PC-9 (cell line): ENCODE measurements at regions not wholly inside any gene's neighbourhood (a gene's known extent, or its start where the extent isn't known, plus 50 kb on each side); places are given as distances from the start of the nearest gene placed in this dataset.

ENCODE experiments used
- EZH2 ChIP-seq: fragments of 200-600 bp; sonication (generic); IDR thresholded peaks from 2 replicates; pipeline ENCODE4 v1.8.0; 2017; ENCODE audit warnings: antibody characterized with exemption, low read depth
- TF ChIP-seq, protein P1 (sequence below): fragments of 200-600 bp; sonication (generic); conservative IDR thresholded peaks from 2 replicates; pipeline ENCODE4 v1.6.1; 2017; ENCODE audit warnings: mixed run types, antibody characterized with exemption, mild to moderate bottlenecking, moderate library complexity

- no peak for TF ChIP-seq EZH2
- TF ChIP-seq, protein P1, sequence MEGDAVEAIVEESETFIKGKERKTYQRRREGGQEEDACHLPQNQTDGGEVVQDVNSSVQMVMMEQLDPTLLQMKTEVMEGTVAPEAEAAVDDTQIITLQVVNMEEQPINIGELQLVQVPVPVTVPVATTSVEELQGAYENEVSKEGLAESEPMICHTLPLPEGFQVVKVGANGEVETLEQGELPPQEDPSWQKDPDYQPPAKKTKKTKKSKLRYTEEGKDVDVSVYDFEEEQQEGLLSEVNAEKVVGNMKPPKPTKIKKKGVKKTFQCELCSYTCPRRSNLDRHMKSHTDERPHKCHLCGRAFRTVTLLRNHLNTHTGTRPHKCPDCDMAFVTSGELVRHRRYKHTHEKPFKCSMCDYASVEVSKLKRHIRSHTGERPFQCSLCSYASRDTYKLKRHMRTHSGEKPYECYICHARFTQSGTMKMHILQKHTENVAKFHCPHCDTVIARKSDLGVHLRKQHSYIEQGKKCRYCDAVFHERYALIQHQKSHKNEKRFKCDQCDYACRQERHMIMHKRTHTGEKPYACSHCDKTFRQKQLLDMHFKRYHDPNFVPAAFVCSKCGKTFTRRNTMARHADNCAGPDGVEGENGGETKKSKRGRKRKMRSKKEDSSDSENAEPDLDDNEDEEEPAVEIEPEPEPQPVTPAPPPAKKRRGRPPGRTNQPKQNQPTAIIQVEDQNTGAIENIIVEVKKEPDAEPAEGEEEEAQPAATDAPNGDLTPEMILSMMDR = no peak
These were observed 328.9 kb upstream of the RBMS3 start for GRCh38 chr3:28951772-28952556.
